ENCODE measurements at regions not wholly inside any gene's neighbourhood (a gene's known extent, or its start where the extent isn't known, plus 50 kb on each side); places are given as distances from the start of the nearest gene placed in this dataset.

- TF ChIP-seq POLR2A (IDR thresholded peaks at IDR 0.05) (no peak), POLR2AphosphoS5 (IDR thresholded peaks at IDR 0.05) (no peak), EP300 (IDR thresholded peaks at IDR 0.05) (no peak)
- TF ChIP-seq, protein P1, sequence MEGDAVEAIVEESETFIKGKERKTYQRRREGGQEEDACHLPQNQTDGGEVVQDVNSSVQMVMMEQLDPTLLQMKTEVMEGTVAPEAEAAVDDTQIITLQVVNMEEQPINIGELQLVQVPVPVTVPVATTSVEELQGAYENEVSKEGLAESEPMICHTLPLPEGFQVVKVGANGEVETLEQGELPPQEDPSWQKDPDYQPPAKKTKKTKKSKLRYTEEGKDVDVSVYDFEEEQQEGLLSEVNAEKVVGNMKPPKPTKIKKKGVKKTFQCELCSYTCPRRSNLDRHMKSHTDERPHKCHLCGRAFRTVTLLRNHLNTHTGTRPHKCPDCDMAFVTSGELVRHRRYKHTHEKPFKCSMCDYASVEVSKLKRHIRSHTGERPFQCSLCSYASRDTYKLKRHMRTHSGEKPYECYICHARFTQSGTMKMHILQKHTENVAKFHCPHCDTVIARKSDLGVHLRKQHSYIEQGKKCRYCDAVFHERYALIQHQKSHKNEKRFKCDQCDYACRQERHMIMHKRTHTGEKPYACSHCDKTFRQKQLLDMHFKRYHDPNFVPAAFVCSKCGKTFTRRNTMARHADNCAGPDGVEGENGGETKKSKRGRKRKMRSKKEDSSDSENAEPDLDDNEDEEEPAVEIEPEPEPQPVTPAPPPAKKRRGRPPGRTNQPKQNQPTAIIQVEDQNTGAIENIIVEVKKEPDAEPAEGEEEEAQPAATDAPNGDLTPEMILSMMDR (IDR thresholded peaks at IDR 0.05) = no peak
- H3K9me3 ChIP-seq = no peaks in the 10 kb centered on the region
- no peaks in the 10 kb centered on the region for H3K36me3 ChIP-seq
- no peak overlapping the region for H3K4me3 ChIP-seq
- WGBS, 2 donors = 83 to 84% methylated on average over 4 of the region's 4 CpGs
- H3K27ac ChIP-seq = no peak overlapping the region
- H3K27me3 ChIP-seq = no peaks in the 10 kb centered on the region
- no peak for DNase-seq
- H3K4me1 ChIP-seq = no peaks in the 10 kb centered on the region
- intact Hi-C loops (cut with DNase I) = no loop called here
These were observed 1603.6 kb upstream of the GOT2 start for GRCh38 chr16:60337671-60338070.

DNA sequence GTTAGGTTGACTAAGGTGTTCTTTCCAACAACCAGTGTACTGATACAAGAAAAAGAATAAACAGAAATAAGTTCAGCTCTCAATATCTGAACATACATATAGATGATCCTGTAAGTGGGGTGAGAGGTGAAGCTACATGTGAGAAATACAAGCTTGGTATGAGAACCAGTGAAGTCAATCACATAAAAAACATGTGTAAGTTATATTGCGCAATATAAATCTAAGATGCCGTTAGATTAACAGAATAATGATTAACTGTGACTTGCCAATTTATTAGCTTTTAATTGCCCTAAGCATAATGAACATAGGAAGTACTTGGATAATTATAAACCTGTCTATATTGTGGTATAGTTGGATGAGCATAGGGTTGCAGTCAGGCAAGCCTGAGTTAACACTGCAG, 1597.1 kb upstream of the GOT2 start:
- Histone ChIP-seq H3K4me1 (no peaks in the 10 kb centered on the region), H3K27ac (no peak overlapping the region), H3K36me3 (no peaks in the 10 kb centered on the region), H3K27me3 (no peaks in the 10 kb centered on the region), H3K9me3 (no peaks in the 10 kb centered on the region), H3K4me3 (no peak overlapping the region)
- TF ChIP-seq POLR2AphosphoS5 (IDR thresholded peaks at IDR 0.05) = no peak
- TF ChIP-seq POLR2A (IDR thresholded peaks at IDR 0.05) = no peak
- no peak for TF ChIP-seq EP300 (IDR thresholded peaks at IDR 0.05)
- TF ChIP-seq, protein P1 (IDR thresholded peaks at IDR 0.05) = no peak
- intact Hi-C loops (cut with DNase I) = no loop called here
- WGBS, 2 donors = 39 to 46% methylated on average over 2 of the region's 2 CpGs
- DNase-seq = no peak

DNA sequence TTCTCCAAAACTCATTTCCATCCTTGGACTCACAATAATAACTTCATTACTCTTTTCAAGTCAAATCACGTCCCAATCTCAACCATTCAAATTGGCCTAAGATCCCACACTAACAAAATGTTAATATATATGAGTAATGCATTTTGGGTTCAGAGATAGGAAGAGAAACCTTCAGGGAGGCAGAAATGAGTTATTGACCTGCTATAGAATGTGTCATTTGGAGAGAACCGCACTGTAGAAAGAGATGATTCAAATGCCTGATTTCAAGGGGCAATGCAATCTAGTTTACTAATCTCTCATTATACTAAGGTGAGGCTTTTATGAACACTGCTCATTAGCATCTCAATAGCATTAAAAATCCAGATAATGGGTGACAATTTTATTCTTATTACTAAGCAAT, 1595.0 kb upstream of the GOT2 start:
- intact Hi-C loops (cut with DNase I) = no loop called here
- Histone ChIP-seq H3K9me3 (no peaks in the 10 kb centered on the region), H3K27me3 (no peaks in the 10 kb centered on the region), H3K4me3 (no peak overlapping the region), H3K36me3 (no peaks in the 10 kb centered on the region), H3K27ac (no peak overlapping the region), H3K4me1 (no peaks in the 10 kb centered on the region)
- 91 to 93% methylated on average over 2 of the region's 2 CpGs for WGBS, 2 donors
- TF ChIP-seq POLR2AphosphoS5 (IDR thresholded peaks at IDR 0.05) = no peak
- TF ChIP-seq EP300 (IDR thresholded peaks at IDR 0.05) = no peak
- TF ChIP-seq, protein P1 (IDR thresholded peaks at IDR 0.05) = no peak
- no peak for DNase-seq

GRCh38 chr16:60328152-60328551, 1594.0 kb upstream of the GOT2 start:
- no peak overlapping the region for H3K27ac ChIP-seq
- no peaks in the 10 kb centered on the region for H3K36me3 ChIP-seq
- TF ChIP-seq POLR2A (IDR thresholded peaks at IDR 0.05) = no peak
- TF ChIP-seq, protein P1 (IDR thresholded peaks at IDR 0.05) = no peak
- no peak for TF ChIP-seq POLR2AphosphoS5 (IDR thresholded peaks at IDR 0.05)
- TF ChIP-seq EP300 (IDR thresholded peaks at IDR 0.05) = no peak
- H3K27me3 ChIP-seq = no peaks in the 10 kb centered on the region
- WGBS, 2 donors = 83 to 85% methylated on average over 1 of the region's 1 CpG
- H3K4me1 ChIP-seq = no peaks in the 10 kb centered on the region
- no peak for DNase-seq
- no peaks in the 10 kb centered on the region for H3K9me3 ChIP-seq
- intact Hi-C loops (cut with DNase I) = no loop called here
- H3K4me3 ChIP-seq = no peak overlapping the region

- no peaks in the 10 kb centered on the region for H3K4me1 ChIP-seq
- no peak overlapping the region for H3K27ac ChIP-seq
- no peak for DNase-seq
- H3K27me3 ChIP-seq = no peaks in the 10 kb centered on the region
- no peaks in the 10 kb centered on the region for H3K9me3 ChIP-seq
- intact Hi-C loops (cut with DNase I) = no loop called here
- 90 to 92% methylated on average over 2 of the region's 2 CpGs for WGBS, 2 donors
- H3K36me3 ChIP-seq = no peaks in the 10 kb centered on the region
- no peak overlapping the region for H3K4me3 ChIP-seq
- TF ChIP-seq POLR2A (IDR thresholded peaks at IDR 0.05) (no peak), EP300 (IDR thresholded peaks at IDR 0.05) (no peak), POLR2AphosphoS5 (IDR thresholded peaks at IDR 0.05) (no peak)
- TF ChIP-seq, protein P1 (IDR thresholded peaks at IDR 0.05) = no peak
These were observed 1584.4 kb upstream of the GOT2 start for GRCh38 chr16:60318486-60318885.
